IMR-90 (cell line): ENCODE measurements at regions not wholly inside any gene's neighbourhood (a gene's known extent, or its start where the extent isn't known, plus 50 kb on each side); places are given as distances from the start of the nearest gene placed in this dataset.
"Not testable (repeated sequence)": the region's sequence is repeated elsewhere in the genome, so short reads cannot be mapped to it uniquely, and the experiment has no call there.

ENCODE experiments used
- ATAC-seq: fragments of 200-7000 bp; cut with Tn5 transposase; 2 replicates; pipeline ENCODE4 v1.9.1; 2020; ENCODE audit warnings: low read depth, mild to moderate bottlenecking, moderate library complexity
- BruUV-seq: library from RNA; stranded (reverse); fragments of 400-500 nt; replicated peaks from 2 replicates; lab custom pipeline; 2021; lab: Mats Ljungman, UMichigan
- CTCF ChIA-PET: fragments of 300-600 bp; formaldehyde crosslinking; extraction: SDS; loops from one replicate; lab custom pipeline; 2021; ENCODE audit warnings: antibody characterized with exemption; lab: Yijun Ruan, JAX
- POLR2A ChIA-PET: fragments of 300-600 bp; sonication (Branson Sonifier 250); formaldehyde crosslinking; loops from one replicate; lab custom pipeline; 2022; ENCODE audit warnings: antibody characterized with exemption; ENCODE audit not compliant: unreplicated experiment; lab: Charles Lee
- DNase-seq: peaks from one replicate; pipeline ENCODE4 v3.0.0; 2013
- H2AFZ ChIP-seq: replicated peaks from 2 replicates; pipeline ENCODE3; 2013; ENCODE audit warnings: low read length, mild to moderate bottlenecking; ENCODE audit not compliant: poor library complexity
- H2AK5ac ChIP-seq: 2 replicates; pipeline ENCODE4 v1.6.1; 2013; ENCODE audit warnings: low read depth, low read length, inconsistent platforms
- H2AK9ac ChIP-seq: replicated peaks from 2 replicates; pipeline ENCODE3; 2013; ENCODE audit warnings: mild to moderate bottlenecking, low read depth, low read length, moderate library complexity; ENCODE audit not compliant: poor library complexity
- H2BK120ac ChIP-seq: 2 replicates; pipeline ENCODE4 v1.6.1; 2013; ENCODE audit warnings: low read depth, low read length, inconsistent platforms
- H2BK15ac ChIP-seq: 3 replicates; pipeline ENCODE4 v1.6.1; 2013; ENCODE audit warnings: low read depth, low read length, inconsistent platforms
- H2BK20ac ChIP-seq: 2 replicates; pipeline ENCODE4 v1.6.1; 2013; ENCODE audit warnings: low read depth, mild to moderate bottlenecking, inconsistent platforms, low read length, moderate library complexity
- H2BK5ac ChIP-seq: 2 replicates; pipeline ENCODE4 v1.6.1; 2013; ENCODE audit warnings: mild to moderate bottlenecking, low read depth, low read length, inconsistent platforms; ENCODE audit not compliant: poor library complexity, severe bottlenecking
- H3K14ac ChIP-seq: replicated peaks from 2 replicates; pipeline ENCODE4 v1.6.1; 2013; ENCODE audit warnings: low read depth, low read length, inconsistent platforms
- H3K18ac ChIP-seq: 2 replicates; pipeline ENCODE4 v1.6.1; 2013; ENCODE audit warnings: low read depth, low read length, control low read depth
- H3K23ac ChIP-seq: 2 replicates; pipeline ENCODE4 v1.6.1; 2013; ENCODE audit warnings: low read depth, low read length, inconsistent platforms
- H3K27ac ChIP-seq: 2 replicates; pipeline ENCODE4 v1.5.1; 2013; ENCODE audit warnings: mild to moderate bottlenecking, control low read depth, low read length; ENCODE audit not compliant: insufficient read depth
- H3K27me3 ChIP-seq: 2 replicates; pipeline ENCODE4 v1.6.1; 2013; ENCODE audit warnings: low read length; ENCODE audit not compliant: control insufficient read depth, insufficient read depth
- H3K36me3 ChIP-seq: 2 replicates; pipeline ENCODE4 v1.6.1; 2013; ENCODE audit warnings: low read length, mixed read lengths; ENCODE audit not compliant: control insufficient read depth, insufficient read depth
- H3K4ac ChIP-seq: 2 replicates; pipeline ENCODE4 v1.6.1; 2013; ENCODE audit warnings: low read depth, low read length, inconsistent platforms
- H3K4me1 ChIP-seq: 2 replicates; pipeline ENCODE4 v1.6.1; 2013; ENCODE audit warnings: low read length, mixed read lengths; ENCODE audit not compliant: control insufficient read depth, insufficient read depth
- H3K4me2 ChIP-seq: 2 replicates; pipeline ENCODE4 v1.6.1; 2013; ENCODE audit warnings: low read depth, mild to moderate bottlenecking, control low read depth, low read length, moderate library complexity
- H3K4me3 ChIP-seq: 2 replicates; pipeline ENCODE4 v1.5.1; 2013; ENCODE audit warnings: low read depth, mild to moderate bottlenecking, control low read depth, low read length, moderate library complexity; ENCODE audit not compliant: insufficient read depth
- H3K56ac ChIP-seq: 2 replicates; pipeline ENCODE4 v1.6.1; 2013; ENCODE audit warnings: low read length, inconsistent platforms; ENCODE audit not compliant: insufficient read depth; ENCODE audit errors: extremely low read depth
- H3K79me1 ChIP-seq, 2 experiments: 2 replicates each; pipeline ENCODE4 v1.6.1; 2013; ENCODE audit warnings: low read length in 2 of 2, inconsistent platforms in 1 of 2, low read depth in 1 of 2
- H3K9ac ChIP-seq: 2 replicates; pipeline ENCODE4 v1.6.1; 2013; ENCODE audit warnings: low read depth, low read length, control low read depth
- H3K9me1 ChIP-seq: 2 replicates; pipeline ENCODE4 v1.6.1; 2013; ENCODE audit warnings: low read length, inconsistent platforms; ENCODE audit not compliant: insufficient read depth
- H3K9me3 ChIP-seq: 2 replicates; pipeline ENCODE4 v1.6.1; 2013; ENCODE audit warnings: low read length; ENCODE audit not compliant: control insufficient read depth, insufficient read depth
- H4K20me1 ChIP-seq: 2 replicates; pipeline ENCODE4 v1.6.1; 2013; ENCODE audit warnings: low read length, inconsistent platforms; ENCODE audit not compliant: insufficient read depth
- H4K5ac ChIP-seq: 2 replicates; pipeline ENCODE4 v1.6.1; 2013; ENCODE audit warnings: mild to moderate bottlenecking, low read depth, low read length, control low read depth
- H4K8ac ChIP-seq, 2 experiments: 2 replicates each; pipeline ENCODE4 v1.6.1; 2013; ENCODE audit warnings: low read depth in 2 of 2, low read length in 2 of 2, control low read depth in 1 of 2, inconsistent platforms in 1 of 2
- H4K91ac ChIP-seq: 2 replicates; pipeline ENCODE4 v1.6.1; 2013; ENCODE audit warnings: low read depth, low read length, inconsistent platforms; ENCODE audit not compliant: insufficient read depth
- WGBS, 2 experiments: methylation state at CpG; one replicate each; pipeline versions ENCODE4 v1.1.5 to v1.1.7; 2013; ENCODE audit warnings: missing lambda C conversion rate in 2 of 2; ENCODE audit not compliant: insufficient read length in 1 of 2; ENCODE audit errors: extremely low coverage in 2 of 2; 5-methylcytosine and 5-hydroxymethylcytosine counted together
- dilution Hi-C: fragments of 300-500 bp; cut with HindIII; formaldehyde crosslinking; loops from one replicate; pipeline ENCODE4 v1.14.3; 2018; ENCODE audit warnings: low sequenced_read_pairs; ENCODE audit not compliant: unreplicated experiment
- in situ Hi-C: fragments of 300-500 bp; cut with MboI; formaldehyde crosslinking; loops from 3 replicates; pipeline ENCODE4 v1.14.3; 2019; ENCODE audit warnings: low sequenced_read_pairs, inconsistent platforms, mixed read lengths
- intact Hi-C: fragments of 100-400 bp; cut with micrococcal nuclease; formaldehyde crosslinking; loops from 2 replicates; pipeline ENCODE4 v1.10.0; 2022

DNA sequence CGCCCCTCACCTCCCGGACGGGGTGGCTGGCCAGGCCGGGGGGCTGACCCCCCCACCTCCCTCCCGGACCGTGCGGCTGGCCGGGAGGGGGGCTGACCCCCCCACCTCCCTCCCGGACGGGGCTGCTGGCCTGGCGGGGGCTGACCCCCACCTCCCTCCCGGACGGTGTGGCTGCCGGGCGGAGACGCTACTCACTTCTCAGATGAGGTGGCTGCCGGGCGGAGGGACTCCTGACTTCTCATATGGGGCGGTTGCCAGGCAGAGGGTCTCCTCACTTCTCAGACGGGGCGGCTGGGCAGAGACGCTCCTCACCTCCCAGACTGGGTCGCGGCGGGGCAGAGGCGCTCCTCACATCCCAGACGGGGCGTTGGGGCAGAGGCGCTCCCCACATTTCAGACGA lies 381.7 kb upstream of the ISX start:
- H2BK120ac ChIP-seq, H4K91ac ChIP-seq, H3K9ac ChIP-seq, H3K36me3 ChIP-seq, H3K56ac ChIP-seq, H3K4me2 ChIP-seq, H3K18ac ChIP-seq, H3K4ac ChIP-seq, H2AFZ ChIP-seq, H2BK5ac ChIP-seq, CTCF ChIA-PET, H2AK9ac ChIP-seq, ATAC-seq, H2BK20ac ChIP-seq, H3K27ac ChIP-seq, dilution Hi-C loops, H3K23ac ChIP-seq, H3K9me3 ChIP-seq, H3K4me3 ChIP-seq, H3K14ac ChIP-seq, in situ Hi-C loops, H4K8ac ChIP-seq, H3K4me1 ChIP-seq, H3K27me3 ChIP-seq, H2BK15ac ChIP-seq, H2AK5ac ChIP-seq, H3K9me1 ChIP-seq, POLR2A ChIA-PET, BruUV-seq, DNase-seq, H3K79me1 ChIP-seq, H4K20me1 ChIP-seq, intact Hi-C loops, H4K5ac ChIP-seq: not testable (repeated sequence)
- WGBS, 2 experiments: no CpG with 5 or more reads among the region's 30 CpGs
